ENCODE measurements at regions not wholly inside any gene's neighbourhood (a gene's known extent, or its start where the extent isn't known, plus 50 kb on each side); places are given as distances from the start of the nearest gene placed in this dataset.

GRCh38 chr2:129331638-129332037, 647.8 kb upstream of the RAB6C start:
- H3K4me1 ChIP-seq (ENCODE audit: control insufficient read depth, insufficient read depth, low read length), result no peaks in the 10 kb centered on the region
- H3K36me3 ChIP-seq (ENCODE audit: control insufficient read depth, insufficient read depth, low read length), result no peaks in the 10 kb centered on the region
- H3K9ac ChIP-seq (ENCODE audit: low read depth, low read length), result no peak overlapping the region
- no peak overlapping the region for H3K4me3 ChIP-seq (ENCODE audit: low read depth, low read length)
- H3K9me3 ChIP-seq (ENCODE audit: control insufficient read depth, insufficient read depth, low read length), result no peaks in the 10 kb centered on the region
- H3K27me3 ChIP-seq (ENCODE audit: control insufficient read depth, insufficient read depth, low read length), result no peaks in the 10 kb centered on the region

DNA sequence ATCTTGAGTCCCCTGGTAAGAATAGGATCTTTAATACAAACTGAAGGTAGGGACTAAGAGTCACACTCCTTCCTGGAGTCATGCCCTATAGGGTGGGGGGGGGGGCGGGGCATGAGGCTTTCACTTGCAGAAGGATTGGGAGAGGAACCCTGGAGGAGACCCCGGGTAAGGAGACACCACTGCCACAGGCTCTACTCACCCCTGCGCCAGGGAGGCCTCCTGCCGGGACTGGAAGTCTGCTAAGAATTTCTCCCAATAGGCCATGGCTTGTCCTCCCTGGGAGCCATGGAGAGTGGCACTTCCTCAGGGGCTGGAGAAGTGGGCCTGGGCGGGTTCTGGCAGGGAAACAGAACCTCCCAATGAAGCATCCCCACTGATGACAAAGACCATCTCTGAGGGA, 645.3 kb upstream of the RAB6C start:
- Histone ChIP-seq H3K4me1 (ENCODE audit: control insufficient read depth, insufficient read depth, low read length) (no peaks in the 10 kb centered on the region), H3K4me3 (ENCODE audit: low read depth, low read length) (no peak overlapping the region), H3K9ac (ENCODE audit: low read depth, low read length) (no peak overlapping the region), H3K9me3 (ENCODE audit: control insufficient read depth, insufficient read depth, low read length) (no peaks in the 10 kb centered on the region), H3K36me3 (ENCODE audit: control insufficient read depth, insufficient read depth, low read length) (no peaks in the 10 kb centered on the region), H3K27me3 (ENCODE audit: control insufficient read depth, insufficient read depth, low read length) (no peaks in the 10 kb centered on the region)

DNA sequence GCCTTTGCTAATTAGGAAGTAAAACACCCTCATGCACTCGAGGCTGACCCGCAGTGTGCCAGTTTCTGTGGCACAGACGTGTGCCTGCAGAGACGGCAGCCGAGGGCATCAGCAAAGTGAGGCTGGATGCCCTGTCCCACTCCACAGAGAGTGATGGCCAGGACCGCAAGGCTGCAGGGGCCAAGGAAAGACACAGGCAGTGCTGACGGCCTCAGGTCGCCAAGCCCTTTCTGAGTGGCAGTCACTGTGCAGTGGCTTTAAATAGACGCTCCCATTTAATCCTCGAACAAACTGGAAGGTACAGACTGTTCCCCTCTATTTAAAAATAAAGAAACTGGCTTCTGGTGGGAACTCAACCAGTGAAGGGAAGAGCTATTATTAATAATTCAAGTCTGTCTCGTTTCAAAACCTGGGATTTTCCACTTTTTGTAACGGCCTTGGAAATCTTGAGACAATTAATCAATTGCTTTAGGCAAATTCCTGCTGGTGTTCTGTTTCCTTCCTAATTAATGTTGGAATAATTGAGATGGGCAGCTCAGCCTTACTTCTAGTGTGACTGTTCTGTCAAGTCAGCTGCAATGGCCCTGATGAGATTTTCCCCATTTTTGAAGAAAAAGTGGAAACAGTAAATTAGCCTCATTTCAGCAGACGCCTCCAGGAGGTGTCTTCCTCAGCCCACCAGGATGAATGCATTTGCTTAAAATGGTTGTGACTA, 644.6 kb upstream of the RAB6C start:
- Histone ChIP-seq H3K27me3 (ENCODE audit: control insufficient read depth, insufficient read depth, low read length) (no peaks in the 10 kb centered on the region), H3K9me3 (ENCODE audit: control insufficient read depth, insufficient read depth, low read length) (no peaks in the 10 kb centered on the region), H3K36me3 (ENCODE audit: control insufficient read depth, insufficient read depth, low read length) (no peaks in the 10 kb centered on the region), H3K4me3 (ENCODE audit: low read depth, low read length) (no peak overlapping the region), H3K4me1 (ENCODE audit: control insufficient read depth, insufficient read depth, low read length) (no peaks in the 10 kb centered on the region), H3K9ac (ENCODE audit: low read depth, low read length) (no peak overlapping the region)

GRCh38 chr2:129336276-129336675, 643.2 kb upstream of the RAB6C start:
- no peaks in the 10 kb centered on the region for H3K9me3 ChIP-seq (ENCODE audit: control insufficient read depth, insufficient read depth, low read length)
- no peaks in the 10 kb centered on the region for H3K36me3 ChIP-seq (ENCODE audit: control insufficient read depth, insufficient read depth, low read length)
- H3K4me3 ChIP-seq (ENCODE audit: low read depth, low read length), result no peak overlapping the region
- H3K9ac ChIP-seq (ENCODE audit: low read depth, low read length), result no peak overlapping the region
- H3K27me3 ChIP-seq (ENCODE audit: control insufficient read depth, insufficient read depth, low read length), result no peaks in the 10 kb centered on the region
- H3K4me1 ChIP-seq (ENCODE audit: control insufficient read depth, insufficient read depth, low read length), result no peaks in the 10 kb centered on the region

GRCh38 chr2:129337076-129337475, 642.4 kb upstream of the RAB6C start:
- Histone ChIP-seq H3K36me3 (ENCODE audit: control insufficient read depth, insufficient read depth, low read length) (no peaks in the 10 kb centered on the region), H3K4me1 (ENCODE audit: control insufficient read depth, insufficient read depth, low read length) (no peaks in the 10 kb centered on the region), H3K27me3 (ENCODE audit: control insufficient read depth, insufficient read depth, low read length) (no peaks in the 10 kb centered on the region), H3K4me3 (ENCODE audit: low read depth, low read length) (no peak overlapping the region), H3K9me3 (ENCODE audit: control insufficient read depth, insufficient read depth, low read length) (no peaks in the 10 kb centered on the region), H3K9ac (ENCODE audit: low read depth, low read length) (no peak overlapping the region)

GRCh38 chr2:129345540-129345939, 633.9 kb upstream of the RAB6C start:
- Histone ChIP-seq H3K4me1 (ENCODE audit: control insufficient read depth, insufficient read depth, low read length) (no peaks in the 10 kb centered on the region), H3K9me3 (ENCODE audit: control insufficient read depth, insufficient read depth, low read length) (no peaks in the 10 kb centered on the region), H3K36me3 (ENCODE audit: control insufficient read depth, insufficient read depth, low read length) (no peaks in the 10 kb centered on the region), H3K9ac (ENCODE audit: low read depth, low read length) (no peak overlapping the region), H3K27me3 (ENCODE audit: control insufficient read depth, insufficient read depth, low read length) (no peaks in the 10 kb centered on the region), H3K4me3 (ENCODE audit: low read depth, low read length) (no peak overlapping the region)

DNA sequence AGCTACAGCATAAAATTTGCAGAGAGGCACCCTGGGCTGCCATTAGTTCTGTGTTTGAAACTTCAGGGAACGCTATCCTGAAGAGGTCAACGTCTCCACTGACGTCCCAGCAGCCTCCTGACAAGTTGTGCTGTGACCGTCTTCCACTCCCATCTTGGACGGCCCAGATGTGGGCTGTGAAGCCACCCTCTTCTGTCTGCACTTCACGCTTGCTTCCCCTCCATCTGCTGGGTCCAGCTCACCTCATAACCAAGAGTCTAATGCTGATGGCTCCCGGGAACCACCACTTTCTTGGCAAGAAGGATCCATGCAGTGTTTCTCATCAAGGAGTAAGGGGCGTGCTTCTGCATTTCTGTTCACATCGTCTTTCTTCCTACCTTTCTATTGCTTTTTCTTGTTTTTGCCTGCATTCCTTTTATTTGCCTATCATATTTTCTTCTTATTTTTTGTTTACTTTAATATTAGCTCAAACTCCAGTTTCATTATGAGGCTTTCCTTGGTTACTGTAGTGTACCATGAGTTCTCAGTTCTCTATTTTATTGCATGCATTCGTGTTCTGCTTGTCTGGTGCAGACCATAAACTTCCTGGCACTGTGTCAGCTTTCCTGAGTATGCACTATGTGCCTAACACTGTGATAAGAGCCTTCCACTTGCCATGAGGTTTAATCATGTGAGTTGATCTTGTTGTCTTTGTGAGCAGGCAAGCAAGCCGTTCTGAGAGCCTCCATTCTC, 631.8 kb upstream of the RAB6C start:
- Histone ChIP-seq H3K36me3 (ENCODE audit: control insufficient read depth, insufficient read depth, low read length) (no peaks in the 10 kb centered on the region), H3K9me3 (ENCODE audit: control insufficient read depth, insufficient read depth, low read length) (no peaks in the 10 kb centered on the region), H3K4me1 (ENCODE audit: control insufficient read depth, insufficient read depth, low read length) (no peaks in the 10 kb centered on the region), H3K27me3 (ENCODE audit: control insufficient read depth, insufficient read depth, low read length) (no peaks in the 10 kb centered on the region), H3K9ac (ENCODE audit: low read depth, low read length) (no peak overlapping the region), H3K4me3 (ENCODE audit: low read depth, low read length) (no peak overlapping the region)

- no peak overlapping the region for H3K4me3 ChIP-seq (ENCODE audit: low read depth, low read length)
- H3K9ac ChIP-seq (ENCODE audit: low read depth, low read length), result no peak overlapping the region
- H3K36me3 ChIP-seq (ENCODE audit: control insufficient read depth, insufficient read depth, low read length), result no peaks in the 10 kb centered on the region
- no peaks in the 10 kb centered on the region for H3K9me3 ChIP-seq (ENCODE audit: control insufficient read depth, insufficient read depth, low read length)
- H3K4me1 ChIP-seq (ENCODE audit: control insufficient read depth, insufficient read depth, low read length), result no peaks in the 10 kb centered on the region
- H3K27me3 ChIP-seq (ENCODE audit: control insufficient read depth, insufficient read depth, low read length), result no peaks in the 10 kb centered on the region
Measured at GRCh38 chr2:129354631-129355030, 624.8 kb upstream of the RAB6C start.

- no peak overlapping the region for H3K4me3 ChIP-seq (ENCODE audit: low read depth, low read length)
- no peaks in the 10 kb centered on the region for H3K9me3 ChIP-seq (ENCODE audit: control insufficient read depth, insufficient read depth, low read length)
- H3K27me3 ChIP-seq (ENCODE audit: control insufficient read depth, insufficient read depth, low read length), result no peaks in the 10 kb centered on the region
- H3K9ac ChIP-seq (ENCODE audit: low read depth, low read length), result no peak overlapping the region
- no peaks in the 10 kb centered on the region for H3K4me1 ChIP-seq (ENCODE audit: control insufficient read depth, insufficient read depth, low read length)
- H3K36me3 ChIP-seq (ENCODE audit: control insufficient read depth, insufficient read depth, low read length), result no peaks in the 10 kb centered on the region
Measured at GRCh38 chr2:129361688-129362087, 617.8 kb upstream of the RAB6C start.

DNA sequence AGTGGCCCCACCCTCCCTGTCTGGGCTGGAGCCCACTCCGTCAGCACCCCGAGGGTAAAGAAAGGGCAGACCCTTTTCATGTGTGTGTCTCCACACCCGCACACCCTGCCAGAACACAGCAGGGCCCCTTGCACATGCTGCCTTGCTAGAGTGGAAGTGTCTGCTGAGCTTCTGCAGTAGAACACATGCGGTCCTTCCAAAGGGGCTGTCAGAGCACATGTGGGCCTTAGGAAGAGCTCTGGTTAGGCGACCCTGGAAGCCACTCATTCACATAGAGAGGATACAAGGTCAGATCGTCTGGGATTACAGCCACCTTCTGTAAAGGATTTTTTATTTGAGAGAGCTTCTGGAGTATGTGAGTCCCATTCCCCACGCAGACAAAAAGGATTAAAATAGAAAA, 613.2 kb upstream of the RAB6C start:
- Histone ChIP-seq H3K27me3 (ENCODE audit: control insufficient read depth, insufficient read depth, low read length) (no peaks in the 10 kb centered on the region), H3K9ac (ENCODE audit: low read depth, low read length) (no peak overlapping the region), H3K4me1 (ENCODE audit: control insufficient read depth, insufficient read depth, low read length) (no peaks in the 10 kb centered on the region), H3K9me3 (ENCODE audit: control insufficient read depth, insufficient read depth, low read length) (no peaks in the 10 kb centered on the region), H3K36me3 (ENCODE audit: control insufficient read depth, insufficient read depth, low read length) (no peaks in the 10 kb centered on the region), H3K4me3 (ENCODE audit: low read depth, low read length) (no peak overlapping the region)

- H3K9ac ChIP-seq (ENCODE audit: low read depth, low read length), result no peak overlapping the region
- H3K36me3 ChIP-seq (ENCODE audit: control insufficient read depth, insufficient read depth, low read length), result no peaks in the 10 kb centered on the region
- no peaks in the 10 kb centered on the region for H3K4me1 ChIP-seq (ENCODE audit: control insufficient read depth, insufficient read depth, low read length)
- H3K27me3 ChIP-seq (ENCODE audit: control insufficient read depth, insufficient read depth, low read length), result no peaks in the 10 kb centered on the region
- H3K9me3 ChIP-seq (ENCODE audit: control insufficient read depth, insufficient read depth, low read length), result no peaks in the 10 kb centered on the region
- no peak overlapping the region for H3K4me3 ChIP-seq (ENCODE audit: low read depth, low read length)
Measured at GRCh38 chr2:129367107-129367506, 612.4 kb upstream of the RAB6C start.

DNA sequence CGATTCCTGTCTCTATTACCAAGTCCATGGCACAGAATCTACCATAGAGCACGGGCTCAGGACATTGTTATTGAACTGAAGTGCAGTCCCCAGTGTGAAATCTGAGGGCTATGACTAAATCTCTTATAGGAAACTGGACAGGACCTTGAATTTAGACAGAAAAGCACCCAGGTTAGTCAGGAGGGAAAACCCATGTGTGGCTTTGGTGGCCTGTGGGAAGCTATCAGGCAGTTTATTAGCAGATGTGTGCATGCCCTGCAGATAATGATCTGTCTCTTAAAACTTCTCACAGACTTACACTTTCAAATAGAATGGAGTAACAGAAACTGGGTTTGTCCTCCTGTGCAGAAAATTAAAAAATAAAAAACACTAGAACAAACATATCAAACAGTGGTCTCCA, 610.0 kb upstream of the RAB6C start:
- H3K9me3 ChIP-seq (ENCODE audit: control insufficient read depth, insufficient read depth, low read length), result no peaks in the 10 kb centered on the region
- no peaks in the 10 kb centered on the region for H3K4me1 ChIP-seq (ENCODE audit: control insufficient read depth, insufficient read depth, low read length)
- H3K4me3 ChIP-seq (ENCODE audit: low read depth, low read length), result no peak overlapping the region
- H3K27me3 ChIP-seq (ENCODE audit: control insufficient read depth, insufficient read depth, low read length), result no peaks in the 10 kb centered on the region
- no peak overlapping the region for H3K9ac ChIP-seq (ENCODE audit: low read depth, low read length)
- H3K36me3 ChIP-seq (ENCODE audit: control insufficient read depth, insufficient read depth, low read length), result no peaks in the 10 kb centered on the region
